VCaP (cell line): ENCODE measurements at regions not wholly inside any gene's neighbourhood (a gene's known extent, or its start where the extent isn't known, plus 50 kb on each side); places are given as distances from the start of the nearest gene placed in this dataset.
"Not testable (repeated sequence)": the region's sequence is repeated elsewhere in the genome, so short reads cannot be mapped to it uniquely, and the experiment has no call there.

Experiments used
- H3K27ac ChIP-seq: fragments of 450-650 bp; 2 replicates; pipeline ENCODE4 v1.5.1; 2017
- CTCF ChIP-seq: fragments of 450-650 bp; conservative IDR thresholded peaks from 2 replicates; pipeline ENCODE4 v1.5.1; 2017; ENCODE audit warnings: mild to moderate bottlenecking, moderate library complexity

- no peak overlapping the region for H3K27ac ChIP-seq
- no peak for TF ChIP-seq CTCF
These were observed 393.7 kb upstream of the TENM3 start for GRCh38 chr4:181849472-181849871.

GRCh38 chr4:181853881-181854511, 389.2 kb upstream of the TENM3 start:
- TF ChIP-seq CTCF, result no peak

GRCh38 chr4:181855307-181855706, 387.9 kb upstream of the TENM3 start:
- no peak for TF ChIP-seq CTCF
- no peak overlapping the region for H3K27ac ChIP-seq

More at GRCh38 chr4:181853881-181854511, 389.2 kb upstream of the TENM3 start:
- H3K27ac ChIP-seq, result no peak overlapping the region

GRCh38 chr4:181857471-181857870, 385.7 kb upstream of the TENM3 start:
- H3K27ac ChIP-seq, result not testable (repeated sequence)

- TF ChIP-seq CTCF, result no peak
- H3K27ac ChIP-seq, result no peak overlapping the region
These were observed 384.5 kb upstream of the TENM3 start for GRCh38 chr4:181858741-181859140.

- no peak for TF ChIP-seq CTCF
- no peak overlapping the region for H3K27ac ChIP-seq
These were observed 383.8 kb upstream of the TENM3 start for GRCh38 chr4:181859439-181859838.

GRCh38 chr4:181860157-181860556, 383.0 kb upstream of the TENM3 start:
- no peak overlapping the region for H3K27ac ChIP-seq

More at GRCh38 chr4:181860157-181860556, 383.0 kb upstream of the TENM3 start:
- no peak for TF ChIP-seq CTCF
